ENCODE measurements at regions not wholly inside any gene's neighbourhood (a gene's known extent, or its start where the extent isn't known, plus 50 kb on each side); places are given as distances from the start of the nearest gene placed in this dataset.

- TF ChIP-seq CTCF (IDR thresholded peaks at IDR 0.05) (no peak), EZH2 (IDR thresholded peaks at IDR 0.05; ENCODE audit: borderline replicate concordance, insufficient read depth, low read depth, low read length, poor library complexity, severe bottlenecking) (no peak)
Observed at GRCh38 chr2:58475756-58476155, 234.6 kb upstream of the FANCL start.
